ENCODE measurements at regions not wholly inside any gene's neighbourhood (a gene's known extent, or its start where the extent isn't known, plus 50 kb on each side); places are given as distances from the start of the nearest gene placed in this dataset.

GRCh38 chr2:30046979-30047378 lies 99.8 kb upstream of the YPEL5 start:
- TF ChIP-seq CTCF (IDR thresholded peaks at IDR 0.05) = no peak
- no peak for ATAC-seq
- no peaks in the 10 kb centered on the region for H3K9me3 ChIP-seq
- intact Hi-C loops (cut with DNase I, micrococcal nuclease) = no loop called here
- no peak for DNase-seq
- H3K36me3 ChIP-seq (ENCODE audit: low read depth) = no peaks in the 10 kb centered on the region
- H3K4me3 ChIP-seq = no peak overlapping the region
- no peaks in the 10 kb centered on the region for H3K4me1 ChIP-seq (ENCODE audit: low read depth)

GRCh38 chr2:30048636-30049175 lies 98.1 kb upstream of the YPEL5 start:
- H3K4me3 ChIP-seq = no peak overlapping the region
- no peak for DNase-seq
- no peak for ATAC-seq
- intact Hi-C loops (cut with DNase I, micrococcal nuclease) = no loop called here
- H3K36me3 ChIP-seq (ENCODE audit: low read depth) = no peaks in the 10 kb centered on the region
- H3K4me1 ChIP-seq (ENCODE audit: low read depth) = no peaks in the 10 kb centered on the region
- no peaks in the 10 kb centered on the region for H3K9me3 ChIP-seq
- TF ChIP-seq CTCF (IDR thresholded peaks at IDR 0.05) = no peak

GRCh38 chr2:30055548-30055947 lies 91.3 kb upstream of the YPEL5 start:
- intact Hi-C loops (cut with DNase I, micrococcal nuclease) = no loop called here
- Histone ChIP-seq H3K4me1 (ENCODE audit: low read depth) (no peaks in the 10 kb centered on the region), H3K36me3 (ENCODE audit: low read depth) (no peaks in the 10 kb centered on the region), H3K9me3 (no peaks in the 10 kb centered on the region), H3K4me3 (no peak overlapping the region)
- DNase-seq (no peak), ATAC-seq (no peak)
- no peak for TF ChIP-seq CTCF (IDR thresholded peaks at IDR 0.05)

GRCh38 chr2:30060562-30060961 lies 86.2 kb upstream of the YPEL5 start:
- no peaks in the 10 kb centered on the region for H3K9me3 ChIP-seq
- ATAC-seq (no peak), DNase-seq (no peak)
- no peak for TF ChIP-seq CTCF (IDR thresholded peaks at IDR 0.05)
- intact Hi-C loops (cut with DNase I, micrococcal nuclease) = no loop called here
- H3K4me1 ChIP-seq (ENCODE audit: low read depth) = no peaks in the 10 kb centered on the region
- H3K4me3 ChIP-seq = no peak overlapping the region
- H3K36me3 ChIP-seq (ENCODE audit: low read depth) = no peaks in the 10 kb centered on the region

- Histone ChIP-seq H3K4me3 (no peak overlapping the region), H3K36me3 (ENCODE audit: low read depth) (no peaks in the 10 kb centered on the region), H3K9me3 (peaks cover 7% of the 10 kb centered on the region), H3K4me1 (ENCODE audit: low read depth) (no peaks in the 10 kb centered on the region)
- DNase-seq = peak in 1 of 3 donors; percentile 35
- no peak for TF ChIP-seq CTCF (IDR thresholded peaks at IDR 0.05)
- intact Hi-C loops (cut with DNase I, micrococcal nuclease) = no loop called here
- ATAC-seq = no peak
These were observed 78.7 kb upstream of the YPEL5 start for GRCh38 chr2:30068067-30068466.

- intact Hi-C loops (cut with DNase I, micrococcal nuclease) = no loop called here
- Histone ChIP-seq H3K36me3 (ENCODE audit: low read depth) (no peaks in the 10 kb centered on the region), H3K4me3 (no peak overlapping the region), H3K9me3 (no peaks in the 10 kb centered on the region), H3K4me1 (ENCODE audit: low read depth) (no peaks in the 10 kb centered on the region)
- DNase-seq (peak in 2 of 3 donors; percentile 38 to 85), ATAC-seq (peak; percentile 80)
- no peak for TF ChIP-seq CTCF (IDR thresholded peaks at IDR 0.05)
These were observed 74.5 kb upstream of the YPEL5 start for GRCh38 chr2:30072250-30072842.

All from mucosa of descending colon (tissue), 3 donors.